WTC11 (cell line): ENCODE measurements at regions not wholly inside any gene's neighbourhood (a gene's known extent, or its start where the extent isn't known, plus 50 kb on each side); places are given as distances from the start of the nearest gene placed in this dataset.

Experiments used
- CBFB ChIP-seq: sonication (generic); formaldehyde crosslinking; IDR thresholded peaks from 2 replicates; pipeline ENCODE4 v1.8.1; 2022; ENCODE audit warnings: mild to moderate bottlenecking, low read depth, missing genetic modification reagents
- CREM ChIP-seq: sonication (generic); formaldehyde crosslinking; IDR thresholded peaks from 2 replicates; pipeline ENCODE4 v1.8.1; 2022; ENCODE audit warnings: mild to moderate bottlenecking, missing genetic modification reagents, moderate library complexity
- JUN ChIP-seq: sonication (generic); formaldehyde crosslinking; IDR thresholded peaks from 2 replicates; pipeline ENCODE4 v1.8.0; 2023; ENCODE audit warnings: mild to moderate bottlenecking, missing genetic modification reagents
- NFYB ChIP-seq: sonication (generic); formaldehyde crosslinking; conservative IDR thresholded peaks from 2 replicates; pipeline ENCODE4 v1.8.0; 2022; ENCODE audit warnings: low read depth, missing genetic modification reagents
- SP1 ChIP-seq: sonication (generic); formaldehyde crosslinking; conservative IDR thresholded peaks from 2 replicates; pipeline ENCODE4 v1.8.1; 2022; ENCODE audit warnings: missing genetic modification reagents
- TEAD1 ChIP-seq: sonication (generic); formaldehyde crosslinking; IDR thresholded peaks from 2 replicates; pipeline ENCODE4 v1.8.0; 2022; ENCODE audit warnings: mild to moderate bottlenecking, missing genetic modification reagents
- ZNF423 ChIP-seq: fragments of 250-450 bp; sonication (Bioruptor Pico); IDR thresholded peaks from 2 replicates; pipeline ENCODE4 v2.1.2; 2022; ENCODE audit warnings: mild to moderate bottlenecking, moderate library complexity
- TF ChIP-seq, protein P1 (sequence below): sonication (generic); formaldehyde crosslinking; IDR thresholded peaks from 2 replicates; pipeline ENCODE4 v1.8.1; 2023; ENCODE audit warnings: mild to moderate bottlenecking, missing genetic modification reagents
- TF ChIP-seq, protein P2 (sequence below): sonication (generic); formaldehyde crosslinking; IDR thresholded peaks from 2 replicates; pipeline ENCODE4 v1.8.0; 2023; ENCODE audit warnings: missing genetic modification reagents
- TF ChIP-seq, protein P3 (sequence below): fragments of 200-600 bp; IDR thresholded peaks from 2 replicates; pipeline ENCODE4 v1.8.0; 2022; ENCODE audit warnings: antibody characterized with exemption
- TF ChIP-seq, protein P4 (sequence below): sonication (generic); formaldehyde crosslinking; IDR thresholded peaks from 2 replicates; pipeline ENCODE4 v1.8.1; 2022; ENCODE audit warnings: low read depth, missing genetic modification reagents, borderline replicate concordance
- TF ChIP-seq, protein P5 (sequence below): sonication (generic); formaldehyde crosslinking; conservative IDR thresholded peaks from 2 replicates; pipeline ENCODE4 v1.8.1; 2022; ENCODE audit warnings: mild to moderate bottlenecking, missing genetic modification reagents
- TF ChIP-seq, protein P6 (sequence below): sonication (generic); formaldehyde crosslinking; IDR thresholded peaks from 2 replicates; pipeline ENCODE4 v1.8.1; 2022; ENCODE audit warnings: mild to moderate bottlenecking, moderate library complexity, missing genetic modification reagents
- TF ChIP-seq, protein P7 (sequence below): sonication (generic); formaldehyde crosslinking; IDR thresholded peaks from 2 replicates; pipeline ENCODE4 v1.8.1; 2023; ENCODE audit warnings: mild to moderate bottlenecking, missing genetic modification reagents

DNA sequence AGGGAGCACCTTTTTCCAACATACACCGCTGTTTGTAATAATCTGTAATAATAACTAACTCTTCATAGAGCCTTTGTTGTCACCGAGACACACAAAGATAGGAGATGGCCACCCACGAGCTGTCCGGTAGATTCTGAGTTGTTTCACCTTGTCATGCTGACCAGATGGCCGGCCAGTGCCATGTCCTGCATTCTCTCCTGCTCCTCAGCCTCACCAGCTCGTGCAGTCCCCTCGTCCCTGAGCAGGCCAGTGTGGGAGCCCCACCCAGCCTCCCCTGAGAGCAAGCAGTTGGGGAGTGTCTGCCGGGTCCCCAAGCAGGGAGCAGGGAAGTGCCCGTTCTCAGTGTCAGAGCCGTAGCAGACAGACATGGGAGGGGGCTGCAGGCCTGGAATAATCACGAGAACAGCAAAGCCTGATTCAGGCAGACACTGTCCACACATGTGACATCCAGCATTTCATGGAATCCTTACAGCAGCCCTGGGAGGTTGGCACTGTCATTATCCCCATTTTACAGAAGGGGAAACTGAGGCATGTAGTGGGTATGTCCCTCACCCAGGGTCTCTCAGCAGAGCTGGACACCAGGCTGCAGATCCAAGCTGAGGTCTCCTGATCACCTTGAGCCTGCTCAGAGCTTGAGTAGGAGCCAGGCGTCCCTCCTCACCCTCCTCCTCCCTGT, 178.5 kb upstream of the CIBAR2 start:
- TF ChIP-seq NFYB, result no peak
- no peak for TF ChIP-seq TEAD1 (CRISPR knock-in tag)
- TF ChIP-seq JUN (CRISPR knock-in tag), result no peak
- TF ChIP-seq, protein P1, sequence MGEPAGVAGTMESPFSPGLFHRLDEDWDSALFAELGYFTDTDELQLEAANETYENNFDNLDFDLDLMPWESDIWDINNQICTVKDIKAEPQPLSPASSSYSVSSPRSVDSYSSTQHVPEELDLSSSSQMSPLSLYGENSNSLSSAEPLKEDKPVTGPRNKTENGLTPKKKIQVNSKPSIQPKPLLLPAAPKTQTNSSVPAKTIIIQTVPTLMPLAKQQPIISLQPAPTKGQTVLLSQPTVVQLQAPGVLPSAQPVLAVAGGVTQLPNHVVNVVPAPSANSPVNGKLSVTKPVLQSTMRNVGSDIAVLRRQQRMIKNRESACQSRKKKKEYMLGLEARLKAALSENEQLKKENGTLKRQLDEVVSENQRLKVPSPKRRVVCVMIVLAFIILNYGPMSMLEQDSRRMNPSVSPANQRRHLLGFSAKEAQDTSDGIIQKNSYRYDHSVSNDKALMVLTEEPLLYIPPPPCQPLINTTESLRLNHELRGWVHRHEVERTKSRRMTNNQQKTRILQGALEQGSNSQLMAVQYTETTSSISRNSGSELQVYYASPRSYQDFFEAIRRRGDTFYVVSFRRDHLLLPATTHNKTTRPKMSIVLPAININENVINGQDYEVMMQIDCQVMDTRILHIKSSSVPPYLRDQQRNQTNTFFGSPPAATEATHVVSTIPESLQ, result no peak
- no peak for TF ChIP-seq CREM (CRISPR knock-in tag)
- TF ChIP-seq, protein P2, sequence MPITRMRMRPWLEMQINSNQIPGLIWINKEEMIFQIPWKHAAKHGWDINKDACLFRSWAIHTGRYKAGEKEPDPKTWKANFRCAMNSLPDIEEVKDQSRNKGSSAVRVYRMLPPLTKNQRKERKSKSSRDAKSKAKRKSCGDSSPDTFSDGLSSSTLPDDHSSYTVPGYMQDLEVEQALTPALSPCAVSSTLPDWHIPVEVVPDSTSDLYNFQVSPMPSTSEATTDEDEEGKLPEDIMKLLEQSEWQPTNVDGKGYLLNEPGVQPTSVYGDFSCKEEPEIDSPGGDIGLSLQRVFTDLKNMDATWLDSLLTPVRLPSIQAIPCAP (CRISPR knock-in tag), result no peak
- TF ChIP-seq, protein P3, sequence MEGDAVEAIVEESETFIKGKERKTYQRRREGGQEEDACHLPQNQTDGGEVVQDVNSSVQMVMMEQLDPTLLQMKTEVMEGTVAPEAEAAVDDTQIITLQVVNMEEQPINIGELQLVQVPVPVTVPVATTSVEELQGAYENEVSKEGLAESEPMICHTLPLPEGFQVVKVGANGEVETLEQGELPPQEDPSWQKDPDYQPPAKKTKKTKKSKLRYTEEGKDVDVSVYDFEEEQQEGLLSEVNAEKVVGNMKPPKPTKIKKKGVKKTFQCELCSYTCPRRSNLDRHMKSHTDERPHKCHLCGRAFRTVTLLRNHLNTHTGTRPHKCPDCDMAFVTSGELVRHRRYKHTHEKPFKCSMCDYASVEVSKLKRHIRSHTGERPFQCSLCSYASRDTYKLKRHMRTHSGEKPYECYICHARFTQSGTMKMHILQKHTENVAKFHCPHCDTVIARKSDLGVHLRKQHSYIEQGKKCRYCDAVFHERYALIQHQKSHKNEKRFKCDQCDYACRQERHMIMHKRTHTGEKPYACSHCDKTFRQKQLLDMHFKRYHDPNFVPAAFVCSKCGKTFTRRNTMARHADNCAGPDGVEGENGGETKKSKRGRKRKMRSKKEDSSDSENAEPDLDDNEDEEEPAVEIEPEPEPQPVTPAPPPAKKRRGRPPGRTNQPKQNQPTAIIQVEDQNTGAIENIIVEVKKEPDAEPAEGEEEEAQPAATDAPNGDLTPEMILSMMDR, result no peak
- TF ChIP-seq ZNF423, result no peak
- TF ChIP-seq, protein P4, sequence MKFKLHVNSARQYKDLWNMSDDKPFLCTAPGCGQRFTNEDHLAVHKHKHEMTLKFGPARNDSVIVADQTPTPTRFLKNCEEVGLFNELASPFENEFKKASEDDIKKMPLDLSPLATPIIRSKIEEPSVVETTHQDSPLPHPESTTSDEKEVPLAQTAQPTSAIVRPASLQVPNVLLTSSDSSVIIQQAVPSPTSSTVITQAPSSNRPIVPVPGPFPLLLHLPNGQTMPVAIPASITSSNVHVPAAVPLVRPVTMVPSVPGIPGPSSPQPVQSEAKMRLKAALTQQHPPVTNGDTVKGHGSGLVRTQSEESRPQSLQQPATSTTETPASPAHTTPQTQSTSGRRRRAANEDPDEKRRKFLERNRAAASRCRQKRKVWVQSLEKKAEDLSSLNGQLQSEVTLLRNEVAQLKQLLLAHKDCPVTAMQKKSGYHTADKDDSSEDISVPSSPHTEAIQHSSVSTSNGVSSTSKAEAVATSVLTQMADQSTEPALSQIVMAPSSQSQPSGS, result no peak
- TF ChIP-seq, protein P5, sequence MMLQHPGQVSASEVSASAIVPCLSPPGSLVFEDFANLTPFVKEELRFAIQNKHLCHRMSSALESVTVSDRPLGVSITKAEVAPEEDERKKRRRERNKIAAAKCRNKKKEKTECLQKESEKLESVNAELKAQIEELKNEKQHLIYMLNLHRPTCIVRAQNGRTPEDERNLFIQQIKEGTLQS (CRISPR knock-in tag), result no peak
- no peak for TF ChIP-seq SP1 (CRISPR knock-in tag)
- TF ChIP-seq CBFB, result no peak
- TF ChIP-seq, protein P6, sequence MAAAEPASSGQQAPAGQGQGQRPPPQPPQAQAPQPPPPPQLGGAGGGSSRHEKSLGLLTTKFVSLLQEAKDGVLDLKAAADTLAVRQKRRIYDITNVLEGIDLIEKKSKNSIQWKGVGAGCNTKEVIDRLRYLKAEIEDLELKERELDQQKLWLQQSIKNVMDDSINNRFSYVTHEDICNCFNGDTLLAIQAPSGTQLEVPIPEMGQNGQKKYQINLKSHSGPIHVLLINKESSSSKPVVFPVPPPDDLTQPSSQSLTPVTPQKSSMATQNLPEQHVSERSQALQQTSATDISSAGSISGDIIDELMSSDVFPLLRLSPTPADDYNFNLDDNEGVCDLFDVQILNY (CRISPR knock-in tag), result no peak
- TF ChIP-seq, protein P7, sequence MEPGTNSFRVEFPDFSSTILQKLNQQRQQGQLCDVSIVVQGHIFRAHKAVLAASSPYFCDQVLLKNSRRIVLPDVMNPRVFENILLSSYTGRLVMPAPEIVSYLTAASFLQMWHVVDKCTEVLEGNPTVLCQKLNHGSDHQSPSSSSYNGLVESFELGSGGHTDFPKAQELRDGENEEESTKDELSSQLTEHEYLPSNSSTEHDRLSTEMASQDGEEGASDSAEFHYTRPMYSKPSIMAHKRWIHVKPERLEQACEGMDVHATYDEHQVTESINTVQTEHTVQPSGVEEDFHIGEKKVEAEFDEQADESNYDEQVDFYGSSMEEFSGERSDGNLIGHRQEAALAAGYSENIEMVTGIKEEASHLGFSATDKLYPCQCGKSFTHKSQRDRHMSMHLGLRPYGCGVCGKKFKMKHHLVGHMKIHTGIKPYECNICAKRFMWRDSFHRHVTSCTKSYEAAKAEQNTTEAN (CRISPR knock-in tag), result no peak
